ENCODE measurements at regions not wholly inside any gene's neighbourhood (a gene's known extent, or its start where the extent isn't known, plus 50 kb on each side); places are given as distances from the start of the nearest gene placed in this dataset.
"Not testable (repeated sequence)": the region's sequence is repeated elsewhere in the genome, so short reads cannot be mapped to it uniquely, and the experiment has no call there.

- H3K4me3 ChIP-seq (ENCODE audit: low read length): no peak overlapping the region
- no peak for DNase-seq (ENCODE audit: low read depth)
- no peak for TF ChIP-seq CTCF (conservative IDR thresholded peaks at IDR 0.05; ENCODE audit: low read depth, low read length)
These were observed 465.9 kb downstream of the MID1IP1 start for GRCh38 chrX:39267176-39267575.

GRCh38 chrX:39268207-39268606 lies 466.9 kb downstream of the MID1IP1 start:
- no peak overlapping the region for H3K4me3 ChIP-seq (ENCODE audit: low read length)
- no peak for DNase-seq (ENCODE audit: low read depth)
- TF ChIP-seq CTCF (conservative IDR thresholded peaks at IDR 0.05; ENCODE audit: low read depth, low read length): no peak

GRCh38 chrX:39275500-39276068 lies 474.3 kb downstream of the MID1IP1 start:
- DNase-seq (ENCODE audit: low read depth): no peak
- no peak overlapping the region for H3K4me3 ChIP-seq (ENCODE audit: low read length)
- no peak for TF ChIP-seq CTCF (conservative IDR thresholded peaks at IDR 0.05; ENCODE audit: low read depth, low read length)

- DNase-seq (ENCODE audit: low read depth): not testable (repeated sequence)
These were observed 476.6 kb downstream of the MID1IP1 start for GRCh38 chrX:39277685-39278390.

GRCh38 chrX:39283239-39283638 lies 482.0 kb downstream of the MID1IP1 start:
- no peak for TF ChIP-seq CTCF (conservative IDR thresholded peaks at IDR 0.05; ENCODE audit: low read depth, low read length)

More at GRCh38 chrX:39277685-39278390, 476.6 kb downstream of the MID1IP1 start:
- not testable (repeated sequence) for H3K4me3 ChIP-seq (ENCODE audit: low read length)

GRCh38 chrX:39288592-39288991 lies 487.3 kb downstream of the MID1IP1 start:
- no peak for DNase-seq (ENCODE audit: low read depth)
- H3K4me3 ChIP-seq (ENCODE audit: low read length): no peak overlapping the region
- no peak for TF ChIP-seq CTCF (conservative IDR thresholded peaks at IDR 0.05; ENCODE audit: low read depth, low read length)

More at GRCh38 chrX:39283239-39283638, 482.0 kb downstream of the MID1IP1 start:
- no peak overlapping the region for H3K4me3 ChIP-seq (ENCODE audit: low read length)
- DNase-seq (ENCODE audit: low read depth): no peak

- no peak for TF ChIP-seq CTCF (conservative IDR thresholded peaks at IDR 0.05; ENCODE audit: low read depth, low read length)
- no peak for DNase-seq (ENCODE audit: low read depth)
- no peak overlapping the region for H3K4me3 ChIP-seq (ENCODE audit: low read length)
These were observed 488.6 kb downstream of the MID1IP1 start for GRCh38 chrX:39289827-39290226.
